COLO668 (cell line): ENCODE measurements at regions not wholly inside any gene's neighbourhood (a gene's known extent, or its start where the extent isn't known, plus 50 kb on each side); places are given as distances from the start of the nearest gene placed in this dataset.

ENCODE experiments used
- DNase-seq: peaks from one replicate; lab custom pipeline; 2025; ENCODE audit not compliant: unreplicated experiment; lab: John Stamatoyannopoulos, UW

- peak; percentile 13 for DNase-seq
Measured at GRCh38 chr2:155070489-155070888, 372.0 kb downstream of the KCNJ3 start.

DNA sequence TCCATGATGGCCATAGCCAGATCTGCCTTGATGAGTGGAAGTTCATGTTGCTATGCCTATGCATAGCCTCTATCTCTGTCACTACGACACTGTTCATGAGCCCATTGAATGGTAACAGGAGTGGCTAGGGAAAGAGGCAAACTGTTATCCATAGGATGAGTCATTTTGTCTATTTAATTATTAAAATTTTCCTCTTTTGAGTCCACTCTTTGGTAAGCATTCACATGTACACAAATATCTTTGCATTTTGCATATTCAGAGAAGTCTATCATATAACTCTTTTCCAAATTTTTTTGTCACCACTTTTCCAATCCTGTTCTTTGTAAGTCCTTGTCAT is 364.4 kb downstream of the KCNJ3 start:
- no peak for DNase-seq

- DNase-seq: no peak
Measured at GRCh38 chr2:155062250-155062921, 363.9 kb downstream of the KCNJ3 start.

GRCh38 chr2:155060896-155061295 is 362.4 kb downstream of the KCNJ3 start:
- DNase-seq: no peak

DNA sequence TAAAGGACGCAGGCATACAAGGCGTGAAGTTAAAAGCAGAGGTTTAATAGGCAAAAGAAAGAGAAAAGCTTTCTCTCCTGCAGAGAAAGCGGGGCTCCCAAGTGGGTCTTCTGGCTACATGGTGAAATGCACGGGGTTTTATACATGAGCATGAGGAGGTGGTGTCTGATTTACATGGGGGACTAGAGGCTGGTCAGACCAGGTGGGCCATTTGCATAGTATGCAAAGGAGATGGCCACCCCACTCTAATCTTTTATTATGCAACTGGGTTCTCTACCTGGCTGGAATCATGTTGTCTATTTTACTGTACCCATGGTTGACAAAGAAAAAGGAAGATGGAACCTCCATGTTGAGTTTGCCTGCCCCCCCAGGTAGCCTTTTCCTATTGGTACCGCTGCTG is 356.2 kb downstream of the KCNJ3 start:
- DNase-seq: no peak

- DNase-seq: no peak
Measured at GRCh38 chr2:155043097-155043496, 344.6 kb downstream of the KCNJ3 start.

DNA sequence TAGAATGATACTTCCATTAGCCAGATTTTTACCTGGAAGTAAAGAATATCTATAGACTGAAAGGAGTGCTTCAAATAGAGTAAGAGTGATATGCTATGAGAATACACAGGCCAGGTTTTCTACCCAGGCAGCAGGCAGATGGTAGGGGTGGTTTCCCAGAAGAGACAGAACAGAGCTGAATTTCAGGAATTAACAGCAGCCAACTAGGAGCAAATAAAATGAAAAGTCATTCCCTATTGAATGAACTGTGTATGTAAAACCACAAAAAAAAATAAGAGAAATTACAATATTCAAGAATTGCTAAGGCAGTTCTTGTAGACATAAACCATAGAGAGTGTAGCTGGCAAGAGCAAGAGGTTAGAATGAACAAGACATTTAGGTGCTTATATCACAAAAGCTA is 336.8 kb downstream of the KCNJ3 start:
- DNase-seq: no peak

- DNase-seq: no peak
Measured at GRCh38 chr2:155033652-155034051, 335.2 kb downstream of the KCNJ3 start.

- no peak for DNase-seq
Measured at GRCh38 chr2:155030296-155030695, 331.8 kb downstream of the KCNJ3 start.

DNA sequence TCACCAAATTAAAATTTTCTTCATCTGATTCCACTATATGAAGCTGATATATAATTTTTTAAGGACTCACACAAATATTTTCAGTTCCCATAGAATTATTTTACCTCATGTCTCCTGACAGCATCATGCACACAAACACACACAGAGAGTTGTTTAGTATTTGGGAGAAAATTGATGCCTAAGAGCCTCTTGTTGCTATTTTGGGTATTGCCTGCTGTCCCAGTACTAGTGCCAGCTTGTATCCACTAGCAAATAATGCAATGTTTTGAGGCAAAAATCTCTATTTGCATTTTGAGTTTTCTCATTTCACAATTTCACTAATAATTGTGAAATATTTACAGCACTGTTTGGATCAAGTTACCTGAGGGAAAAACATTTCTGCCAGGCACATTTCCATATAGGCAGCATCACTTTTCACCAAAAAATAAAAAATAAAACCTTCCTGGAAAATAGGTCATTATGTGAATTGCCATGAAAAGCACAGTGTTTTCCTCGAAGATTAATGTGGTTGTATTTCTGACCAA is 328.2 kb downstream of the KCNJ3 start:
- no peak for DNase-seq

GRCh38 chr2:155023674-155024073 is 325.2 kb downstream of the KCNJ3 start:
- no peak for DNase-seq

DNA sequence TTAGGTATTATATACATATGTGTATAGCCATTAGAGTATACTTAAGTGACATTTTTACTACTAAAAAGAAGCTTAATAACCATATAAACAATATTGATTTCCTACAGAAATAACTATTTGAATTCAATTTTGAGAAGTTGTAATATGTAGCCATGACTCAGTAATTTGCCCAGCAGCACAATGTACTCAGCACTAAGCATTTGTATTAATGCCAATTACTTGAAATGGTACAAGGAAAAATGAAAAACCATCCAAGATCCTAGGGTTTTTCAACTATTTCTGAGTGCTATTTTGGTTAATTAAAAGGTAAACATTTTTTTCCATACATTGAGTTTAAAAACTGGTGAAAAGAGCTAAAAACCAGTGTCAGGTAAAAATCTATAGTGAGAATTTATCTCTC is 324.0 kb downstream of the KCNJ3 start:
- DNase-seq: no peak

GRCh38 chr2:155021618-155022017 is 323.1 kb downstream of the KCNJ3 start:
- DNase-seq: no peak

DNA sequence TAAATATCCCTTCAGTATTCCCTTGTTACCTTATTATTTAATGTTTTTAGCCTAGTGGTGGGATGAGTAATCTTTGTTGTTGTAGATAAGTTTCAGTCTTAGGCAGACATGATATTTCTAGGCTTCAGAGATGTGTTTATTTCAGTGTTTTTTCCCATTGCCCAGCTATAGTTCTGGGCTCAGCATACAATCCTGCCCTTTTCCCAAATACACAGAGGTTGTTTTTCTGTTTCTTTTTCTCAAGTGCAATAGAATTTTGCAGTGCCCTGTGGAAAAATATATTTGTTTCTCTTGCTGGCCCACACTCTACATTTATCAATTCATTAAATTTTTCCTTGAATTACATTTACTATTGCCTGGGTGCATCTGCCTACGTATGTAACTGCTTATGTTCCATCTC is 321.8 kb downstream of the KCNJ3 start:
- DNase-seq: no peak

GRCh38 chr2:155010925-155011324 is 312.4 kb downstream of the KCNJ3 start:
- DNase-seq: no peak

- DNase-seq: no peak
Measured at GRCh38 chr2:154995361-154995760, 296.9 kb downstream of the KCNJ3 start.

DNA sequence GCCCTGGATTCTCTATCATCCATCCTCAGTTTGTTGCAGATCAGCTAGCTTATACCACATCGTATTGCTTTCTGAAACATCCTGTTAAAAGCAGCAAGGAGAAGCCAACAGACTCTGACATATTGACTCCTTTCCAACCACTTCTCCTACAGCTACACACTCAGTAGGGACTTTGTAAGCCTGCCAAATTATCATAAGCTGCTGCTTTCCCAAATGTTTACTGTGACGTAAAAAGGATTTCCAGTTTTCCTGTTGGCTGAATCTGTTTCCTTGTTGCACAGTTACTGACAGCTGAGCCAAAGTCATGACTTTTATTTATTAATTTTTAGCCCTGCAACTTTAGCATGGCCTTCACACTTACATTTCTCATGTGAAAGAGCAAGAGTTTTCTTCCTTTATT is 294.3 kb downstream of the KCNJ3 start:
- no peak for DNase-seq

DNA sequence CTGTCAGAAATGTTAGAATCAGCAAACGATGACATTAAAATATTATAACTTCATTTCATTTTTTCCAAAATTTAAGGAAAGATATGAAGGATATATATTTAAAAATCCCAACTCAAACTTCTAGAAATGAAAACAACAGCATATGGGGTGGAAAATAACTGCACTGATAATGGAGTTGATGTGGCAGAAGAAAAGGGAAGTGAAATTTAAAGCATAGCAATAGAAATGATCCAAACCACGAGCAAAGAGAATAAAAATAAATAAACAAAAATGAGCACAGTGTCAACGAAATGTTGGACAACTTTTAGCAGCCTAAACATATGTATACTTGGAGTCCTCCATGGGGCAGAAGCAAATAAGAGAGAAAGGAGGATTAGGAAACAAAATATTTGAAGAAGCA is 280.2 kb downstream of the KCNJ3 start:
- no peak for DNase-seq

- no peak for DNase-seq
Measured at GRCh38 chr2:154978244-154978643, 279.7 kb downstream of the KCNJ3 start.

GRCh38 chr2:154974041-154974440 is 275.5 kb downstream of the KCNJ3 start:
- no peak for DNase-seq

- no peak for DNase-seq
Measured at GRCh38 chr2:154963511-154963910, 265.0 kb downstream of the KCNJ3 start.

DNA sequence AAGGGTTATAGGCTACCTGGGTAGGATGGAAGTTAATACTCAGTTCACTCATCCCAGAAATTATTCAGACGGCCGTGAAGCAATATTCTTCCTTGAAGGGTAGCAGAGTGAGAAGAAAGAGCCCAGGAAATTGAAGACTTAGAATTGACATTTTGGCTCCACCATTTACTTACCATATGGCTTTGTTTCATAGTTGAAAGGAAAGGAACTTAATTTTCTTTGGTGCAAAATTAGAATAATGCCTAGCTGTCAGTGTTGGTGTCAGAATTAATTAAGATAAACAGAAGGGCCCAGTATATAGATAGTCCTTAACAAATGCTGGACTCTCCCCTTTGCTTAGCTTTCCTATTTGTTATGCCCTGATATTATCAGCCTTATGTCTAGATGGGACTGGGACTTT is 263.2 kb downstream of the KCNJ3 start:
- no peak for DNase-seq

DNA sequence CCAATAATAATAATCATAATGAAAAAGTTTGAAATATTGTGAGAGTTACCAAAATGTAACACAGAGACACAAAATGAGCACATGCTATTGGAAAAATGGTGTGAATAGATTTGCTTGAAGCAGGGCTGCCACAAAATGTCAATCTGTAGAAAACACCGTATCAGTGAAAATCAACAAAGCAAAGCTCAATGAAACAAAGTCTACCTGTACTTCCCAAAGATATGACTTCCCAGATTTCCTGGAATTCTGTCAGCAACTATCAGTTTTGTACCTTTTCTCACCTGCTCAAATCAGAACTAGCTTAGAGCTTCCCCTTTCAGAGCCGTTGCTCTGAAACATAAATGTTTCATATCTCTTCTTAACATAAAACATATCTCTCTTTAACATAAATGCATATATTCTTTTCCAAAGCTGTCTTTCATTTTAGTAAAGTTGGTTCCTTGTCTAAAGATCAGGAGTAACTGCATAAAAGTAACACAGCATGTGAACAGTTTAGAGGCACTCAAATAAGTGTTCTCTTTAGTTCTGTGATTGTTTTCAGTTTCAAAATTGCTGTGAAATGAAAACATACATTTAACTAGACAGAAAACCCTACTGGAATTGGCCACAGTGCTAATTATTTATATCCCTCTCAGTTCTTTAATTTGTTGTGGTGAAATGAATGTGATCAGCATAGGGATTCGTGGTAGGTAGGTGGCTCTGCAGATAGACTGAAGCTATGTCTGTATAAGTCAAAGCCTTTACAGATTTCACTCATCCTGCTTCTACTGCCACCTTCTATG is 262.5 kb downstream of the KCNJ3 start:
- DNase-seq: no peak
